H9 (cell line): ENCODE measurements at regions not wholly inside any gene's neighbourhood (a gene's known extent, or its start where the extent isn't known, plus 50 kb on each side); places are given as distances from the start of the nearest gene placed in this dataset.

Source experiments
- DNase-seq: peaks from one replicate; pipeline ENCODE4 v3.0.0-alpha.2; 2017
- H2AFZ ChIP-seq: one replicate; pipeline ENCODE4 v1.6.1; 2013; ENCODE audit warnings: mild to moderate bottlenecking, low read length, control low read depth, moderate library complexity
- H2AK5ac ChIP-seq: 2 replicates; pipeline ENCODE4 v1.6.1; 2013; ENCODE audit warnings: low read length, control low read depth, mixed read lengths; ENCODE audit not compliant: insufficient read length
- H2BK120ac ChIP-seq: one replicate; pipeline ENCODE4 v1.6.1; 2013; ENCODE audit warnings: low read depth, mild to moderate bottlenecking, low read length, control low read depth, inconsistent platforms; ENCODE audit not compliant: poor library complexity, severe bottlenecking
- H2BK12ac ChIP-seq: 2 replicates; pipeline ENCODE4 v1.6.1; 2013; ENCODE audit warnings: low read length, control low read depth, mixed read lengths, low read depth; ENCODE audit not compliant: insufficient read length
- H2BK15ac ChIP-seq: 2 replicates; pipeline ENCODE4 v1.6.1; 2013; ENCODE audit warnings: low read depth, low read length, control low read depth
- H2BK20ac ChIP-seq: one replicate; pipeline ENCODE4 v1.6.1; 2013; ENCODE audit warnings: low read depth, mild to moderate bottlenecking, low read length, control low read depth, inconsistent platforms; ENCODE audit not compliant: poor library complexity, severe bottlenecking
- H2BK5ac ChIP-seq: 2 replicates; pipeline ENCODE4 v1.6.1; 2013; ENCODE audit warnings: low read length, control low read depth, mixed read lengths; ENCODE audit not compliant: insufficient read length
- H3K14ac ChIP-seq: 2 replicates; pipeline ENCODE4 v1.6.1; 2013; ENCODE audit warnings: low read length, control low read depth; ENCODE audit not compliant: insufficient read depth
- H3K18ac ChIP-seq: 2 replicates; pipeline ENCODE4 v1.6.1; 2013; ENCODE audit warnings: low read depth, mild to moderate bottlenecking, mixed read lengths, low read length, control low read depth; ENCODE audit not compliant: insufficient read length
- H3K23ac ChIP-seq: 2 replicates; pipeline ENCODE4 v1.6.1; 2013; ENCODE audit warnings: low read length, control low read depth, mixed read lengths, low read depth; ENCODE audit not compliant: insufficient read length
- H3K23me2 ChIP-seq: 2 replicates; pipeline ENCODE4 v1.6.1; 2013; ENCODE audit warnings: low read depth, mild to moderate bottlenecking, mixed read lengths, low read length, control low read depth; ENCODE audit not compliant: insufficient read length, poor library complexity, severe bottlenecking
- H3K27ac ChIP-seq: 2 replicates; pipeline ENCODE4 v1.5.1; 2013; ENCODE audit warnings: low read length, control low read depth, mixed read lengths, low read depth; ENCODE audit not compliant: insufficient read length
- H3K27me3 ChIP-seq: 2 replicates; pipeline ENCODE4 v1.6.1; 2013; ENCODE audit warnings: low read length, control low read depth, inconsistent platforms; ENCODE audit not compliant: insufficient read depth
- H3K4ac ChIP-seq: 2 replicates; pipeline ENCODE4 v1.6.1; 2013; ENCODE audit warnings: low read depth, mild to moderate bottlenecking, control low read depth, inconsistent platforms, low read length, moderate library complexity
- H3K4me1 ChIP-seq: 2 replicates; pipeline ENCODE4 v1.6.1; 2013; ENCODE audit warnings: low read length, control low read depth, inconsistent platforms; ENCODE audit not compliant: insufficient read depth
- H3K4me2 ChIP-seq: 2 replicates; pipeline ENCODE4 v1.6.1; 2013; ENCODE audit warnings: low read length, control low read depth, mixed read lengths; ENCODE audit not compliant: insufficient read length, insufficient read depth
- H3K56ac ChIP-seq: 2 replicates; pipeline ENCODE4 v1.6.1; 2013; ENCODE audit warnings: low read depth, mild to moderate bottlenecking, mixed read lengths, low read length, control low read depth; ENCODE audit not compliant: insufficient read length
- H3K79me1 ChIP-seq: 2 replicates; pipeline ENCODE4 v1.6.1; 2013; ENCODE audit warnings: low read depth, mild to moderate bottlenecking, moderate library complexity, low read length, control low read depth, inconsistent platforms; ENCODE audit not compliant: insufficient read depth, poor library complexity, severe bottlenecking
- H3K79me2 ChIP-seq: 2 replicates; pipeline ENCODE4 v1.6.1; 2013; ENCODE audit warnings: low read length, control low read depth, inconsistent platforms; ENCODE audit not compliant: insufficient read depth
- H3K9ac ChIP-seq: 2 replicates; pipeline ENCODE4 v1.6.1; 2013; ENCODE audit warnings: low read length, control low read depth, mixed read lengths; ENCODE audit not compliant: insufficient read length; ENCODE audit errors: extremely low read depth
- H3K9me3 ChIP-seq: one replicate; pipeline ENCODE4 v1.6.1; 2013; ENCODE audit warnings: low read depth, low read length, inconsistent platforms; ENCODE audit not compliant: control insufficient read depth
- H3T11ph ChIP-seq: one replicate; pipeline ENCODE4 v1.6.1; 2013; ENCODE audit warnings: mild to moderate bottlenecking, low read length, control low read depth, inconsistent platforms
- H4K20me1 ChIP-seq: one replicate; pipeline ENCODE4 v1.6.1; 2013; ENCODE audit not compliant: control insufficient read depth, insufficient read length, insufficient read depth
- H4K5ac ChIP-seq: 2 replicates; pipeline ENCODE4 v1.6.1; 2013; ENCODE audit warnings: low read depth, mild to moderate bottlenecking, mixed read lengths, low read length, control low read depth; ENCODE audit not compliant: insufficient read length
- H4K8ac ChIP-seq: replicated peaks from 2 replicates; pipeline ENCODE4 v1.6.1; 2013; ENCODE audit warnings: low read length, control low read depth, mixed read lengths, low read depth; ENCODE audit not compliant: insufficient read length
- H4K91ac ChIP-seq: 2 replicates; pipeline ENCODE4 v1.6.1; 2013; ENCODE audit warnings: low read depth, mild to moderate bottlenecking, moderate library complexity, mixed read lengths, low read length, control low read depth; ENCODE audit not compliant: insufficient read length
- H3K27ac Mint-ChIP-seq, 3 experiments: 2 replicates in 2 of 3; 3 replicates in 1 of 3; pipeline ENCODE4 v1.8.0; 2020 to 2021; ENCODE audit warnings: mixed read lengths in 3 of 3, mild to moderate bottlenecking in 1 of 3, moderate library complexity in 1 of 3
- H3K27me3 Mint-ChIP-seq: 2 replicates; pipeline ENCODE4 v1.8.0; 2021; ENCODE audit warnings: low read depth, mild to moderate bottlenecking, moderate library complexity, mixed read lengths
- H3K36me3 Mint-ChIP-seq, 3 experiments: 2 replicates in 2 of 3; 3 replicates in 1 of 3; pipeline ENCODE4 v1.8.0; 2020 to 2021; ENCODE audit warnings: low read depth in 3 of 3, mixed read lengths in 3 of 3; ENCODE audit not compliant: insufficient read depth in 1 of 3
- H3K4me1 Mint-ChIP-seq, 2 experiments: 2 replicates each; pipeline ENCODE4 v1.8.0; 2020; ENCODE audit warnings: mixed read lengths in 2 of 2
- H3K4me3 Mint-ChIP-seq, 2 experiments: 2 replicates in 1 of 2; 3 replicates in 1 of 2; pipeline ENCODE4 v1.8.0; 2020 to 2021; ENCODE audit warnings: mild to moderate bottlenecking in 2 of 2, mixed read lengths in 2 of 2, moderate library complexity in 1 of 2
- H3K9me3 Mint-ChIP-seq, 2 experiments: 2 replicates in 1 of 2; 3 replicates in 1 of 2; pipeline ENCODE4 v1.8.0; 2020; ENCODE audit warnings: mild to moderate bottlenecking in 2 of 2, mixed read lengths in 2 of 2, moderate library complexity in 1 of 2
- CTCF ChIP-seq: fragments of 200-600 bp; sonication (generic); conservative IDR thresholded peaks from 3 replicates; pipeline ENCODE4 v1.8.0; 2021; ENCODE audit warnings: antibody characterized with exemption, mild to moderate bottlenecking
- WGBS: extraction: QIAGEN DNeasy Blood & Tissue Kit; methylation state at CpG from one replicate; pipeline ENCODE4 v1.1.7; 2013; ENCODE audit warnings: missing lambda C conversion rate, low lambda C conversion rate, mixed read lengths; ENCODE audit not compliant: insufficient read length; ENCODE audit errors: extremely low coverage; 5-methylcytosine and 5-hydroxymethylcytosine counted together

GRCh38 chr1:242690849-242691609, 166.5 kb upstream of the PLD5 start:
- H4K20me1 ChIP-seq: no peaks in the 10 kb centered on the region
- H3K18ac ChIP-seq: no peak overlapping the region
- no peaks in the 10 kb centered on the region; the same call in 1 of the 2 replicates for H3K27me3 ChIP-seq
- no peak overlapping the region for H2AK5ac ChIP-seq
- no peak overlapping the region for H3K23ac ChIP-seq
- H3K27me3 Mint-ChIP-seq: no peaks in the 10 kb centered on the region
- H3K27ac ChIP-seq: no peak overlapping the region
- no peak overlapping the region for H3K14ac ChIP-seq
- peaks cover 3% of the 10 kb centered on the region in 2 experiments; a peak in 3 of 5 replicates for H3K9me3 Mint-ChIP-seq
- no peak overlapping the region for H4K91ac ChIP-seq
- no peak for TF ChIP-seq CTCF
- H3K4me1 ChIP-seq: no peaks in the 10 kb centered on the region
- H3K56ac ChIP-seq: no peak overlapping the region
- no peak overlapping the region for H2BK12ac ChIP-seq
- no peak overlapping the region for H4K8ac ChIP-seq
- no peak overlapping the region for H2BK20ac ChIP-seq
- H3K79me2 ChIP-seq: no peaks in the 10 kb centered on the region
- no peaks in the 10 kb centered on the region for H3K23me2 ChIP-seq
- H3K36me3 Mint-ChIP-seq: peaks cover 0 to 1% (median 0%) of the 10 kb centered on the region in 3 experiments; a peak in 2 of 7 replicates
- DNase-seq: no peak
- H2BK15ac ChIP-seq: no peak overlapping the region
- no peak overlapping the region for H3K27ac Mint-ChIP-seq
- no peak overlapping the region for H2BK120ac ChIP-seq
- no peak overlapping the region for H3K4me3 Mint-ChIP-seq
- no peak overlapping the region for H3T11ph ChIP-seq
- no peaks in the 10 kb centered on the region for H3K9me3 ChIP-seq
- WGBS: no CpG with 5 or more reads among the region's 8 CpGs
- H3K4me2 ChIP-seq: no peak overlapping the region
- no peak overlapping the region for H3K9ac ChIP-seq
- H3K4ac ChIP-seq: no peak overlapping the region
- no peak overlapping the region for H2AFZ ChIP-seq
- no peaks in the 10 kb centered on the region for H3K4me1 Mint-ChIP-seq
- no peak overlapping the region for H4K5ac ChIP-seq
- no peaks in the 10 kb centered on the region for H3K79me1 ChIP-seq
- H2BK5ac ChIP-seq: no peak overlapping the region
